Common myeloid progenitor, CD34-positive (primary cell): ENCODE measurements at regions not wholly inside any gene's neighbourhood (a gene's known extent, or its start where the extent isn't known, plus 50 kb on each side); places are given as distances from the start of the nearest gene placed in this dataset.
"Not testable (repeated sequence)": the region's sequence is repeated elsewhere in the genome, so short reads cannot be mapped to it uniquely, and the experiment has no call there.

ENCODE experiments used
- CTCF ChIA-PET: fragments of 350-600 bp; sonication (Branson Sonifier 250); formaldehyde crosslinking; loops from one replicate; lab custom pipeline; 2021; ENCODE audit warnings: antibody characterized with exemption; lab: Charles Lee
- POLR2A ChIA-PET: fragments of 350-600 bp; sonication (Branson Sonifier 250); formaldehyde crosslinking; loops from one replicate; lab custom pipeline; 2021; ENCODE audit warnings: antibody characterized with exemption; lab: Charles Lee
- DNase-seq, 3 donors: peaks; one replicate each; pipeline versions ENCODE4 v3.0.0 to v3.0.0-alpha.2; 2013
- H3K27ac ChIP-seq, 2 experiments: 1 replicate in 1 of 2; 2 replicates in 1 of 2; pipeline ENCODE4 v1.7.0; 2013; ENCODE audit warnings: inconsistent platforms in 2 of 2, low read length in 2 of 2, mild to moderate bottlenecking in 2 of 2, low read depth in 1 of 2, moderate library complexity in 1 of 2; ENCODE audit not compliant: severe bottlenecking in 2 of 2, insufficient read depth in 1 of 2, poor library complexity in 1 of 2
- H3K27me3 ChIP-seq, 5 experiments: replicated peaks in 2 of 5; 1 replicate in 3 of 5; 2 replicates in 2 of 5; pipeline versions ENCODE4 v1.6.1 to v1.7.0; 2013; ENCODE audit warnings: low read length in 4 of 5, mild to moderate bottlenecking in 2 of 5, moderate library complexity in 2 of 5, inconsistent platforms in 1 of 5; ENCODE audit not compliant: insufficient read depth in 5 of 5, control insufficient read depth in 4 of 5
- H3K36me3 ChIP-seq, 4 experiments: 1 replicate in 2 of 4; 2 replicates in 2 of 4; pipeline versions ENCODE4 v1.6.1 to v1.7.0; 2013; ENCODE audit warnings: low read length in 3 of 4, control low read depth in 1 of 4, mild to moderate bottlenecking in 1 of 4; ENCODE audit not compliant: control insufficient read depth in 4 of 4, insufficient read depth in 4 of 4
- H3K4me1 ChIP-seq, 4 experiments: 1 replicate in 3 of 4; 2 replicates in 1 of 4; pipeline versions ENCODE4 v1.6.1 to v1.7.1; 2013; ENCODE audit warnings: low read length in 3 of 4, mild to moderate bottlenecking in 3 of 4, control low read depth in 1 of 4, inconsistent platforms in 1 of 4, moderate library complexity in 1 of 4; ENCODE audit not compliant: control insufficient read depth in 4 of 4, insufficient read depth in 4 of 4; ENCODE audit errors: control extremely low read depth in 1 of 4
- H3K4me3 ChIP-seq, 7 experiments: 1 replicate in 4 of 7; 2 replicates in 3 of 7; pipeline versions ENCODE4 v1.5.1 to v1.7.0; 2013; ENCODE audit warnings: mild to moderate bottlenecking in 7 of 7, low read length in 6 of 7, moderate library complexity in 6 of 7, inconsistent platforms in 2 of 7, low read depth in 2 of 7, control low read depth in 1 of 7; ENCODE audit not compliant: insufficient read depth in 4 of 7, control insufficient read depth in 1 of 7; ENCODE audit errors: extremely low read depth in 1 of 7
- H3K9me3 ChIP-seq, 5 experiments: 1 replicate in 4 of 5; 2 replicates in 1 of 5; pipeline versions ENCODE4 v1.6.1 to v1.7.1; 2013; ENCODE audit warnings: low read length in 4 of 5, mild to moderate bottlenecking in 2 of 5, inconsistent platforms in 1 of 5, low read depth in 1 of 5, moderate library complexity in 1 of 5; ENCODE audit not compliant: control insufficient read depth in 4 of 5, insufficient read depth in 2 of 5; ENCODE audit errors: control extremely low read depth in 1 of 5
- WGBS: methylation state at CpG from one replicate; pipeline ENCODE4 v1.1.5; 2013; ENCODE audit not compliant: insufficient coverage; 5-methylcytosine and 5-hydroxymethylcytosine counted together

DNA sequence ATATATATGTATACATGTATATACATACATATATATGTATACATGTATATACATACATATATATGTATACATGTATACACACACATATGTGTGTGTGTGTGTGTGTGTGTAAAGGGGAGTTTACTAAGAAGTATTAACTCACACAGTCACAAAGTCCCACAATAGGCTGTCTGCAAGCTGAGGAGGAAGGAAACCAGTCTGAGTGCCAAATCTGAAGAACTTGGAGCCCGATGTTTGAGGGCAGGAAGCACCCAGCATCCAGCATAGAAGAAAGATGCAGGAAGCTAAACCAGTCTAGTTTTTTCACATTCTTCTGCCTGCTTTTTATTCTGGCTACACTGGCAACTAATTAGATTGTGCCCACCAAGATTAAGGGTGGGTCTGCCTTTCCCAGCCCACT, 591.5 kb downstream of the PRR16 start:
- peaks cover 0 to 2% (median 0%) of the 10 kb centered on the region in 5 experiments for H3K9me3 ChIP-seq
- H3K4me3 ChIP-seq = no peak overlapping the region
- ChIA-PET POLR2A (no interaction called here), CTCF (no interaction called here)
- no peaks in the 10 kb centered on the region for H3K36me3 ChIP-seq
- no peak overlapping the region for H3K27ac ChIP-seq
- DNase-seq = peak in 1 of 3 donors; percentile 4
- 0% methylated on average over 1 of the region's 1 CpG for WGBS
- H3K4me1 ChIP-seq = no peaks in the 10 kb centered on the region
- H3K27me3 ChIP-seq = peaks cover 0 to 2% (median 0%) of the 10 kb centered on the region in 5 experiments

DNA sequence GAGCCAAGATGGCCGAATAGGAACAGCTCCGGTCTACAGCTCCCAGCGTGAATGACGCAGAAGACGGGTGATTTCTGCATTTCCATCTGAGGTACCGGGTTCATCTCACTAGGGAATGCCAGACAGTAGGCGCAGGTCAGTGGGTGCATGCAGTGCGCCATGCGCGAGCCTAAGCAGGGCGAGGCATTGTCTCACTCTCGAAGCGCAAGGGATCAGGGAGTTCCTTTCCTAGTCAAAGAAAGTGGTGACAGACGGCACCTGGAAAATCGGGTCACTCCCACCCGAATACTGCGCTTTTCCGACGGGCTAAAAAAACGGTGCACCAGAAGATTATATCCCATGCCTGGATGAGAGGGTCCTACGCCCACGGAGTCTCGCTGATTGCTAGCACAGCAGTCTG, 600.1 kb downstream of the PRR16 start:
- H3K27ac ChIP-seq, H3K4me3 ChIP-seq, H3K9me3 ChIP-seq, DNase-seq, H3K36me3 ChIP-seq, H3K4me1 ChIP-seq, CTCF ChIA-PET, H3K27me3 ChIP-seq, POLR2A ChIA-PET: not testable (repeated sequence)
- 97% methylated on average over 23 of the region's 23 CpGs for whole genome bisulfite sequencing

DNA sequence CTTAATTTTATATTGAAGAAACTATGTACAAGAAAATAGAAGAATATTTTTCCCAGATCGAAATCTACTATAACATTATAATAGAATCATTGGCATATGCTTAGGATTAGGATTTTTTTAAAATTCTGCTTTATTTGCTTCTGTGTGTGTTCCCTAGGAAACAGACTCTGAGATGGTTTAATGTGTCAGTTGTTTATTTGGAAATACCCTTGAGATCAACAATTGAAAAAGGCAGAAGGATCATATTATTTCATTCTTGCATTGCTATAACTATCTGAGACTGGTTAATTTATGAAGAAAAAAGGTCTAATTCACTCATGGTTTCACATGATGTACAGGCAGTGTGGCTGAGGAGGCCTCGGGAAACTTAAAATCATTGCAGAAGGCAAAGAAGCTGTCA, 622.6 kb downstream of the PRR16 start:
- WGBS = 86% methylated on average over 1 of the region's 2 CpGs

DNA sequence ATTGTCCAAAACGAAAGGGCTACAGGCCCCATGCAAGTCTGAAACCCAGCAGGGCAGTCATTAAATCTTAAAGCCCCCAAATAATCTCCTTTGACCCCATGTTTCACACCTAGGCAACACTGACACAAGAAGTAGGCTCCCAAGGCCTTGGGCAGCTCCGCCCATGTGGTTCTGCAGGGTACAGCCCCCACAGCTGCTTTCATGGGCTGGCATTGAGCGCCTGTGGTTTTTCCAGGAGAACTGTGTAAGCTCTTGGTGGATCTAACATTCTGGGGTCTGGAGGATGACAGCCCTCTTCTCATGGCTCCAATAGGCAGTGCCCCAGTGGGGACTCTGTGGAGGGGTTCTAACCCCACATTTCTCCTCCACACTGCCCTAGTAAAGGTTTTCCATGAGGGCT, 623.5 kb downstream of the PRR16 start:
- Histone ChIP-seq H3K27me3 (no peaks in the 10 kb centered on the region), H3K4me3 (no peak overlapping the region), H3K9me3 (peaks cover 0 to 1% (median 0%) of the 10 kb centered on the region in 5 experiments), H3K27ac (no peak overlapping the region), H3K4me1 (no peaks in the 10 kb centered on the region), H3K36me3 (no peaks in the 10 kb centered on the region)
- no CpG with 5 or more reads among the region's 3 CpGs for WGBS
- CTCF ChIA-PET = no interaction called here
- DNase-seq = no peak
- POLR2A ChIA-PET = no interaction called here

More for the DNA sequence above, 622.6 kb downstream of the PRR16 start:
- no peak for DNase-seq
- peaks cover 0 to 1% (median 0%) of the 10 kb centered on the region in 5 experiments for H3K9me3 ChIP-seq
- ChIA-PET CTCF (no interaction called here), POLR2A (no interaction called here)
- no peaks in the 10 kb centered on the region for H3K4me1 ChIP-seq
- H3K27me3 ChIP-seq = no peaks in the 10 kb centered on the region
- H3K27ac ChIP-seq = no peak overlapping the region
- no peak overlapping the region for H3K4me3 ChIP-seq
- no peaks in the 10 kb centered on the region for H3K36me3 ChIP-seq

GRCh38 chr5:121088341-121088740, 624.2 kb downstream of the PRR16 start:
- Histone ChIP-seq H3K36me3 (no peaks in the 10 kb centered on the region), H3K27me3 (no peaks in the 10 kb centered on the region), H3K4me1 (no peaks in the 10 kb centered on the region), H3K27ac (no peak overlapping the region), H3K4me3 (no peak overlapping the region), H3K9me3 (peaks cover 0 to 1% (median 0%) of the 10 kb centered on the region in 5 experiments)
- ChIA-PET CTCF (no interaction called here), POLR2A (no interaction called here)
- WGBS = no CpG with 5 or more reads among the region's 2 CpGs
- DNase-seq = no peak

DNA sequence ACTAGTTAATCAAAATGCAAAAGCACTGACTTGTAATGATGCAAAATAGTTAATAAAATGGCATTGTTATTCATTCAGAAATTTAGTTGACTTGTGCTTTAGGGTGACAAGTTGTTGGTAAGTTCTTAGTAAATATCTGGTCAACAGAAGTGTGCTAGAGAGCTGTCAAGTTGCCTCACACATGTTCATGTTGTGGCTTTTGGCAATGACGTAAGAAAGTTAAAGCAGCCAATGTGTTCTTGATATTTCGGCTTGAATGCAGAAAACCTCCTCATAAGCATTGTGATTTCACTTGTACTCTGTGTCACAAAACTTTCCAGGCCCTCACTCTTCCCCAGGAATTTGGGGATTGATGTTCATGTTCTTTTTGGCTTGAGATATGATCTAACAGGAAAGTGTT, 626.7 kb downstream of the PRR16 start:
- 100% methylated on average over 1 of the region's 2 CpGs for WGBS
- CTCF ChIA-PET = no interaction called here
- POLR2A ChIA-PET = no interaction called here

DNA sequence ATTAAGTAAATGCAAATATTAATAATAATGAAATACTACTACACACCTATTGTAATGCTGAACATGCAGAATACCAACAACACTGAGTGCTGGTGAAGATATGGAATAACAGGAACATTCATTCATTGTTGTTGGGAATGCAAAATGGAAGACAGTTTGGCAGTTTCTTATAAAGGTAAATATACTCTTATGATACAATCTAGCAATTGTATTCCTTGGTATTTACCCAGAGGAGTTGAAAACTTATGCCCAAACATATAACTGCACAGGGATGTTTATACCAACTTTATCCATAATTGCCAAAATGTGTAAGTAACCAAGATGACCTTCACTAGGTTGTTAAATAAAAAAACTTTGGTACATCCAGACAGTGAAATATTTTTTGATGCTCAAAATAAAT, 636.8 kb downstream of the PRR16 start:
- H3K4me1 ChIP-seq = no peaks in the 10 kb centered on the region
- POLR2A ChIA-PET = no interaction called here
- CTCF ChIA-PET = no interaction called here
- no peak for DNase-seq
- no peaks in the 10 kb centered on the region for H3K36me3 ChIP-seq
- H3K27ac ChIP-seq = no peak overlapping the region
- no peaks in the 10 kb centered on the region for H3K9me3 ChIP-seq
- no peaks in the 10 kb centered on the region for H3K27me3 ChIP-seq
- no peak overlapping the region for H3K4me3 ChIP-seq

More for the DNA sequence above, 626.7 kb downstream of the PRR16 start:
- H3K27me3 ChIP-seq = no peaks in the 10 kb centered on the region
- no peak overlapping the region for H3K4me3 ChIP-seq
- H3K36me3 ChIP-seq = no peaks in the 10 kb centered on the region
- no peaks in the 10 kb centered on the region for H3K4me1 ChIP-seq
- no peak for DNase-seq
- H3K27ac ChIP-seq = no peak overlapping the region
- peaks cover 0 to 1% (median 0%) of the 10 kb centered on the region in 5 experiments for H3K9me3 ChIP-seq
